Transverse colon (tissue), 4 donors: ENCODE measurements at regions not wholly inside any gene's neighbourhood (a gene's known extent, or its start where the extent isn't known, plus 50 kb on each side); places are given as distances from the start of the nearest gene placed in this dataset.

ENCODE experiments used
- DNase-seq: peaks from one replicate; pipeline ENCODE4 v3.0.0-alpha.2; 2019
- H3K27ac ChIP-seq, 4 donors: fragments of 200-600 bp; sonication (generic); 2 replicates each; pipeline ENCODE4 v1.5.1; 2016 to 2018; ENCODE audit warnings: inconsistent platforms in 4 of 4
- H3K27me3 ChIP-seq: fragments of 200-600 bp; sonication (generic); 2 replicates; pipeline ENCODE4 v1.5.1; 2017; ENCODE audit warnings: inconsistent platforms
- H3K36me3 ChIP-seq, 4 donors: fragments of 200-600 bp; sonication (generic); 2 replicates each; pipeline ENCODE4 v1.5.1; 2017 to 2019; ENCODE audit warnings: inconsistent platforms in 4 of 4
- H3K4me1 ChIP-seq, 4 donors: fragments of 200-600 bp; sonication (generic); 2 replicates each; pipeline ENCODE4 v1.5.1; 2017 to 2020; ENCODE audit warnings: inconsistent platforms in 4 of 4
- H3K4me3 ChIP-seq, 4 donors: fragments of 200-600 bp; sonication (generic); 1 replicate in 1 of 4; 2 replicates in 3 of 4; pipeline versions ENCODE4 v1.5.1 to v1.6.1; 2017 to 2019; ENCODE audit warnings: inconsistent platforms in 4 of 4
- H3K9me3 ChIP-seq, 2 donors: fragments of 200-600 bp; sonication (generic); 2 replicates each; pipeline ENCODE4 v1.5.1; 2017 to 2019; ENCODE audit warnings: inconsistent platforms in 2 of 2
- CTCF ChIP-seq, 5 experiments: fragments of 200-600 bp in 3 of 5; fragments of 450-650 bp in 2 of 5; sonication (generic) in 3 of 5; IDR thresholded peaks; 1 replicate in 2 of 5; 2 replicates in 3 of 5; pipeline ENCODE4 v1.5.1; 2016 to 2017; ENCODE audit warnings: antibody characterized with exemption in 5 of 5, inconsistent platforms in 3 of 5, mild to moderate bottlenecking in 2 of 5, moderate library complexity in 1 of 5
- EP300 ChIP-seq: sonication (generic); formaldehyde crosslinking; IDR thresholded peaks from one replicate; pipeline ENCODE4 v1.6.1; 2017; ENCODE audit warnings: antibody characterized with exemption, low read depth
- POLR2A ChIP-seq: fragments of 450-650 bp; IDR thresholded peaks from one replicate; pipeline ENCODE4 v1.6.1; 2016; ENCODE audit warnings: antibody characterized with exemption, mild to moderate bottlenecking, moderate library complexity
- POLR2AphosphoS5 ChIP-seq, 3 donors: sonication (generic); formaldehyde crosslinking; IDR thresholded peaks; one replicate each; pipeline ENCODE4 v1.6.1; 2016; ENCODE audit warnings: antibody characterized with exemption in 3 of 3
- WGBS, 2 donors: methylation state at CpG; one replicate each; pipeline ENCODE4 v1.1.5; 2018; ENCODE audit warnings: low coverage in 1 of 2; 5-methylcytosine and 5-hydroxymethylcytosine counted together
- in situ Hi-C, 4 donors: fragments of 200-750 bp; cut with MboI; loops; one replicate each; pipeline versions ENCODE4 v1.15.0 to v1.15.1; 2017; ENCODE audit warnings: low sequenced_read_pairs in 3 of 4, low pct_ligation_motif_present in 1 of 4, low pct_unique_long_range_greater_than_20kb in 1 of 4
- intact Hi-C: fragments of 100-400 bp; cut with DNase I; formaldehyde crosslinking; loops from one replicate; pipeline ENCODE4 v1.15.1; 2023; ENCODE audit warnings: low total_unique reads
- small RNA-seq, 4 donors: library from RNA; depleted of rRNA; stranded (forward); fragments of <200 nt; gene quantifications; one replicate each; pipeline ENCODE3, GENCODE V24; 2016

- 79 to 86% methylated on average over 2 to 4 of the region's 4 CpGs for WGBS, 2 donors
Measured at GRCh38 chr20:57759724-57760123, 49.9 kb upstream of the PMEPA1 start.

More at GRCh38 chr20:57759724-57760123, 49.9 kb upstream of the PMEPA1 start:
- no peaks in the 10 kb centered on the region for H3K4me1 ChIP-seq
- no peak for DNase-seq
- intact Hi-C loops (no loop called here), in situ Hi-C loops (no loop called here)
- H3K27me3 ChIP-seq = no peaks in the 10 kb centered on the region
- H3K27ac ChIP-seq = no peak overlapping the region
- no peaks in the 10 kb centered on the region for H3K36me3 ChIP-seq
- no peaks in the 10 kb centered on the region for H3K9me3 ChIP-seq
- TF ChIP-seq EP300 = no peak
- TF ChIP-seq POLR2AphosphoS5 (IDR thresholded peaks at IDR 0.05) = no peak
- TF ChIP-seq POLR2A = no peak
- TF ChIP-seq CTCF (IDR thresholded peaks at IDR 0.05) = no peak
- H3K4me3 ChIP-seq = no peak overlapping the region

Small RNAs in the stretch of these regions (small RNA-seq; reads per million reads assigned to genes)
- gene MIR4532 = 0 to 0.28 (median 0.12) reads per million in 4 donors
